ENCODE measurements at regions not wholly inside any gene's neighbourhood (a gene's known extent, or its start where the extent isn't known, plus 50 kb on each side); places are given as distances from the start of the nearest gene placed in this dataset.

DNA sequence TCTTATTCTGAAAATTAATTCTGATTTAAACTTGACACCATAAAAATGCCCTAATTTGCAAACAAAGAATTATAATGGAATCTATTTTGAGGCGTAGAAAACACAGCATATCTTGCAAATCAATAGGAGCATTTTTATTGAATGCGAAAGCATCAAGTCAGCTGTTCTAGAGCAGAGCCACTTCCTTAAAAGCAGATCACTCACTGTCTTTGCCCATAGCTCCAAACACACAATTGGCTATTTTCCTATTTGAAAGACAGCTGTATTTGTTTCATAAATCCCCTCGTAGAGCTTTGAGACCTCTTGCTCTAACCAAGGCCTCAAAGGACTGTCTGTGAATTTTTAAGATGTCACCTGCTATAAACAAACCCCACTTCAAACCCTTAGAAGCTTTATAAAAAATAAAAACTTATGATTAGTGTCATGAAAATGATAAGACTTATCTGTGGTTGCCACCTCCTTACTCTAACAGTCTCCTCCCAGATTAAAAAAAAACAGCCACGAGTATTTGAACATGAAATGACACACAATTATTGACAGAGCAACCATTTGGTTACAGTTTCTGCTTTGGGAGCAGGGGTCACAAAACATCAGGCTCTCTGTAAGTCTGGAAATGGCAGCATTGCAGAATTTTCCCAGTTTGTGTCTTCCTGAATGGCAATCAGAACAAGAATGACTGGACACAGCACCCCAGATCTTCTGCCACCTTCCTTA lies 75.6 kb upstream of the RASEF start:
- TF ChIP-seq, protein P1, sequence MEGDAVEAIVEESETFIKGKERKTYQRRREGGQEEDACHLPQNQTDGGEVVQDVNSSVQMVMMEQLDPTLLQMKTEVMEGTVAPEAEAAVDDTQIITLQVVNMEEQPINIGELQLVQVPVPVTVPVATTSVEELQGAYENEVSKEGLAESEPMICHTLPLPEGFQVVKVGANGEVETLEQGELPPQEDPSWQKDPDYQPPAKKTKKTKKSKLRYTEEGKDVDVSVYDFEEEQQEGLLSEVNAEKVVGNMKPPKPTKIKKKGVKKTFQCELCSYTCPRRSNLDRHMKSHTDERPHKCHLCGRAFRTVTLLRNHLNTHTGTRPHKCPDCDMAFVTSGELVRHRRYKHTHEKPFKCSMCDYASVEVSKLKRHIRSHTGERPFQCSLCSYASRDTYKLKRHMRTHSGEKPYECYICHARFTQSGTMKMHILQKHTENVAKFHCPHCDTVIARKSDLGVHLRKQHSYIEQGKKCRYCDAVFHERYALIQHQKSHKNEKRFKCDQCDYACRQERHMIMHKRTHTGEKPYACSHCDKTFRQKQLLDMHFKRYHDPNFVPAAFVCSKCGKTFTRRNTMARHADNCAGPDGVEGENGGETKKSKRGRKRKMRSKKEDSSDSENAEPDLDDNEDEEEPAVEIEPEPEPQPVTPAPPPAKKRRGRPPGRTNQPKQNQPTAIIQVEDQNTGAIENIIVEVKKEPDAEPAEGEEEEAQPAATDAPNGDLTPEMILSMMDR (IDR thresholded peaks at IDR 0.05) = no peak
- TF ChIP-seq ZFX (IDR thresholded peaks at IDR 0.05; ENCODE audit: borderline replicate concordance) = no peak

Measured in 22Rv1 (cell line).